HEK293T (cell line): ENCODE measurements at regions not wholly inside any gene's neighbourhood (a gene's known extent, or its start where the extent isn't known, plus 50 kb on each side); places are given as distances from the start of the nearest gene placed in this dataset.

Source experiments
- BHLHE40 ChIP-seq: fragments of 450-650 bp; IDR thresholded peaks from 2 replicates; pipeline ENCODE4 v1.6.1; 2016; ENCODE audit warnings: mild to moderate bottlenecking, moderate library complexity, borderline replicate concordance
- ELF4 ChIP-seq: fragments of 450-650 bp; IDR thresholded peaks from 2 replicates; pipeline ENCODE4 v1.6.1; 2017; ENCODE audit warnings: antibody characterized with exemption
- FOXK2 ChIP-seq: fragments of 450-650 bp; IDR thresholded peaks from 2 replicates; pipeline ENCODE4 v1.6.1; 2016; ENCODE audit warnings: mild to moderate bottlenecking
- FOXM1 ChIP-seq: fragments of 450-650 bp; IDR thresholded peaks from 2 replicates; pipeline ENCODE4 v1.6.1; 2017; ENCODE audit warnings: mild to moderate bottlenecking, borderline replicate concordance
- NFRKB ChIP-seq: fragments of 450-650 bp; IDR thresholded peaks from 2 replicates; pipeline ENCODE4 v1.6.1; 2016; ENCODE audit warnings: mild to moderate bottlenecking, moderate library complexity
- SUZ12 ChIP-seq: fragments of 450-650 bp; IDR thresholded peaks from 2 replicates; pipeline ENCODE4 v1.6.1; 2016; ENCODE audit warnings: mild to moderate bottlenecking
- TARDBP ChIP-seq: fragments of 450-650 bp; IDR thresholded peaks from 2 replicates; pipeline ENCODE4 v1.6.1; 2016

GRCh38 chr20:24762791-24763350 is 186.2 kb upstream of the CST7 start:
- TF ChIP-seq BHLHE40 (no peak), TARDBP (no peak), ELF4 (no peak), FOXK2 (no peak), SUZ12 (no peak), NFRKB (no peak), FOXM1 (no peak)
